NCI-H82 treated with DMSO at 0.1 percent for 48 hours (cell line): ENCODE measurements at regions not wholly inside any gene's neighbourhood (a gene's known extent, or its start where the extent isn't known, plus 50 kb on each side); places are given as distances from the start of the nearest gene placed in this dataset.

Experiments
- DNase-seq: peaks from one replicate; lab custom pipeline; 2025; ENCODE audit not compliant: unreplicated experiment; lab: John Stamatoyannopoulos, UW

DNA sequence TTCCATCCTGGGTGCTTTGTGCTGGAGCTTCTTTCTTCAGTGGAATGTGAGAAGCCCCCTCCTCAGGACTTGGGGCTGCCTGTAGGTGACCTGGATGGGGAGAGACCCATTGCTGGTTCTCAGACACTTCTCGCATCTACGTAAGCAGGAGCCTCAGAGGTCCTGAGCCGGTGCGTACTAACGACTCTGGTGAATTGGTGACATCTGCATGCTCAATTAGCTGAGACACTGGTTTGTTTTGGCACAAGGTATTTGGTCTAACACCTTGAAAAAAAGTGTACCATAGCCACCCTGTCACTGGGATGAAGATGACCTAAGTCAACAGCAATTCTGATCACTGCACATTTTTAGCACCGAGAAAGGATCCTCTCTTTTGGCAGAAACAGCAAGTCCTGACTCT is 57.7 kb downstream of the LRRC30 start:
- no peak for DNase-seq

DNA sequence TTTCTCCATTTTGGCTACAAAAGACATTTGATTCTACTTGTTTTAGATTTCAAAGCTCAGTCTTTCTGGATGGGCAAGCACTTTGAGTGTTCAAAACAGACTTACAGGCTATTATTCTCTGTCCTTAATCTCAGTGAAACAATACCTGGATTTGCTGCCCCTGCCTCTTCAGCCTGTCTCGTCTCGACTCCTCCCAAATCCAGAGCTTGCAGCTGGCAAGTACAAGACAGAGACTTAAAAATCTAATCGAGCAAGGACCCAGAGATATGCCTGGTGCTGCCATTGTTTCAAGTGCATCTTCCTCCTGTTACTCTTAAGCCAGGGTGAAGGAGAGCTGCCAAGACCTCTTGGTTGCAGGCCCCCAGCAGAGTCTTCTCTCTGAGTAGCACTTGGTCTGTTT is 59.2 kb downstream of the LRRC30 start:
- DNase-seq: no peak

DNA sequence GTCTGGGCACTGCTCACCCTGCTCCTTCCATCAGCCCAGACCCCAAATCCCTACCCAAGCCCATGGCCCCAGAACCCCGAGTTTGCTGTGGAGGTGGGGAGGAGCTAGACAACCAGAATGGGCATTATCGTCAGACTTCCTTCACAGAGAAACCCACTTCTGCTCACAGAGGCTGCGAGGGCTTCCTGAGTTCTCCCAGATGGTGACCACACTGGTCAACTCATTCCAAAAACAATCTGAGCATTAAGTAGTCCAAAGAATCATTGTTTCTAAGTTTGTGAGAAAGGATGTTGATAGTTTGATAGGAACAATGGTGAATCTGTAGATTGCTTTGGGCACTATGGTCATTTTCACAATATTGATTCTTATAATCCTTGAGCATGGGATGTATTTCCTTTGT is 60.2 kb downstream of the LRRC30 start:
- no peak for DNase-seq

DNA sequence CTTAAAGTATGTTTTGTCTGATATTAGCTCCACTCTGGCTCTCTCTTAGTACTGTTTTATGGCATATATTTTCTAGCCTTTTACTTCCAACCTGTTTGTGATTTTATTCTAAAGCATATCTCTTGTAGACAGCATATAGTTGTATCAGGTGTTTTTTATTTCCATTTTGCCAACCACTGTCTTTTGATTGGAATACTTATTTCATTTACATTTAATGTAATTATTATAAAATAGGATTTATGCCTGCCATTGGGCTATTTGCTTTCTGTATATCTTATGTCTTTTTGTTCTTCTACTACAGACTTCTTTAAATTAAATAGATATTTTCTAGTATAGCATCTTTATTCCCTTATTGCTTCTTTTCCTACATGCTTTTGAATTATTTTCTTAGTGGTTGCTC is 67.3 kb downstream of the LRRC30 start:
- DNase-seq: no peak

DNA sequence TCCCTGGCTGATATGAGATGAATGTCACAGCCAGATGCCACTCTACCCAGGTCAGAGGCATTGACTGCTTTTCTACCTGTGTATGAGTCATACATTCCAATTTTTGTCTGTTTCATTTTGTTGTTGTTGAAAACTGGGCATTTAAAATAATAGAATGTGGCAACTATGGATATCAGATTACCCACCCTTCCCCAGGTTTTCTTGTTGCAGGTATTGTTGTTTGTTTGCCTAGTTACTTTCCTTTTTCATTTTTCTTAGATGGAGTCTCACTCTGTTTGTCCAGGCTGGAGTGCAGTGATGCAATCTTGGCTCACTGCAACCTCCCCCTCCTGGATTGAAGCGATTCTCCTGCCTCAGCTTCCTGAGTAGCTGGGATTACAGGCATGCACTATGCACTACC is 70.2 kb downstream of the LRRC30 start:
- DNase-seq: no peak

DNA sequence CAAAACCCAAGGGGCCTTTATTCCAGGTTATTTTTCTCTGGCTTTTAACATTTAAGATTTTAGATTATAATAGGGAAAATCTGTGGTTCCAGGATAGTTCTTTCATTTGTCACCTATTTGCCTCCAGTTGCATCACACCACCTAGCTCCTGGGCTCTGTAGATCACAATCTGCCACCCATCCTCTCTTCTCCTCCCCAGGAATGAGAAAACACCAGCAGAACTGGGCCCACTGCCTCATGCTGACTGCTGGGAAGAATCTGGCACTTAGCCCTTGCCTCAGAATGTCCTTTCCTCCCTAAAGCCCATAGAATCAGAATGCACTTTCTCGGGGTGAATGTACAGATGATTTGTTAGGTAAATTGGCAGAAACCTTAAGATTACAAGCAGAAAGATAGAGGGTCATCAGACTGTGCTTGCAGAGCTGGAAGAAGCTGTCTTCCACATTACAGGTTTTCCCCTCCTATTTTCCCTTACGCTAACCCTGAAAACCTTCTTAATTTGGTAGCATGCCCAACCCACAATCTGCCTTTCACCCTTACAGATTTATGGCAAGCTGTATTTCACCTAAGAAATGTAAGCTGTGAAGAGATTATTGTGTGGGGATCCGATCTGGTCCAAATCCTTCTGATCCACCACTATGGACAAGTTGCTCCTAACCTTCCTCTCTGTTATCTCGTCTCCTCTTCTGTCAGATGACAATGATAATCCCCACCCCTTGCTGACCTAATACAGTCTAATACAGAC is 72.6 kb downstream of the LRRC30 start:
- peak; percentile 56 for DNase-seq

DNA sequence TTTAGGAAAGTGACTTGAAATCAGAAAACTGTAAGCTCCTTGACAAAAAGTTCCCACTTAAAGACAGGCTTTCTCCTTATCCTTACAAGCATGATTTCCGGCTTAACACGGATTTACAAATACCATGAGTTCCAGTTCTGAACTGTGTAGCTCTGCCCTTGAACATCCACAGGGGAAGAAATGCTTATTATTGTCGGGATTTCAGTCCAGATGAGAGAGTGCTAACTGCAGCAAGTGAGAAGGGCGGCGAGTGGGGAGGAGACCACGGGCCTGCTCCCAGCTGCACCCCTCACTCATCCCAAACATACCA is 73.1 kb downstream of the LRRC30 start:
- DNase-seq: no peak

DNA sequence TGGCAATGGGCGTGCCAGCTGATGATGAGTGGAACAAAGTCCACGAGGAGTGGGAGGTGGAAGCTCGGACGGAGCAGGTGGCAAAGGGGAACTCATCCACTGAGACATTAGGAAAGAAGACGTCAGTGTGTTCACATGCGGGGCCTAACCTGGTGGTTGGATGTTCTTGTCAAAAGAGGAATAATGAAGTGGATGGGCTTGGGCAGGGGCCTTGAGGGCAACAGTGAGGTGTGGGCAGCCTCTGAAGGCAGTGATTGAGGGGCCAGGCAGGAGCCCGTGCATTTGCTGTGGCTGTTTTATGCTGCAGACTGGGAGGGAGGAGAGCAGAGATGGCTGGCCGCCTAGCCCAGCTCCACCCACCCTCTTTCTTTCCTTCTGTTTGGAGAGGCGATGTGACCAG is 74.5 kb downstream of the LRRC30 start:
- DNase-seq: no peak

DNA sequence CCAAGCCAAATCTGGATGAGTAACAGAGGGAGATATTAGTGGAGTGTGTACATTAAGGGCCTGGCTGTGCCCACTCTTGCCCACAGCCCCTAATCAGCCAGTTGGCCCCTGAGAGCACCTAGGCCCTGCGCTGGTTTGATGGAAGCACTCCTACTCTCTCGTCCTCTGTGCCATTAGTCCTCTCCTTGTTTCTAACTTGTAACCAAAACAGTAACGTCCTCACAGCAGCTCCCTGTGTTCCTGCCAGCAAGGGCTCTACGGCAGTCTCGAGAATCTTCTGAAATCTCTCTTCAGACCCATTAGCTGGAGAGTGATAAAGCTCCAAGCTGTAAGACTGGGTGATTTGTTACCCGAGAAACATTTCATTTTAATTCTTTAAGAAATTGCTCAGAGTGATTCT is 76.1 kb downstream of the LRRC30 start:
- DNase-seq: no peak

DNA sequence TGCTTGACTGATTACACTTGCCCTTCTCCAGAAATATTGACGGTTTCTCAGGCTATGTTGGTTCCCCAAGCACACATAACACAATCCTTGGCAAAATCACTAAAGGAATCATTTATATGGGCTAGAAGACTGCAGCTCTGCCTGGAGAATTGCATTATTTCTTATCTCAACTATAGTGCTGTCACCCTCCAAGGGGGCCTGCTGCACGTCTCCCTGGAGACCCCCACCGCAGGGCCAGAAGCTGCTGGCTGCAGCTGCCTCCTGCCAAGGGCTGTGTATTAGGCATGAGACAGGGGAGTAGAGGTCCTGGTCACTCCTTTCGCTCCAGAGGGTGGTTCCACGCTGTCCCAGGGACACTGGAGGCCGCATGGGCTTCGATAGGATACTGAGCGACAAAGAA is 76.6 kb downstream of the LRRC30 start:
- no peak for DNase-seq

DNA sequence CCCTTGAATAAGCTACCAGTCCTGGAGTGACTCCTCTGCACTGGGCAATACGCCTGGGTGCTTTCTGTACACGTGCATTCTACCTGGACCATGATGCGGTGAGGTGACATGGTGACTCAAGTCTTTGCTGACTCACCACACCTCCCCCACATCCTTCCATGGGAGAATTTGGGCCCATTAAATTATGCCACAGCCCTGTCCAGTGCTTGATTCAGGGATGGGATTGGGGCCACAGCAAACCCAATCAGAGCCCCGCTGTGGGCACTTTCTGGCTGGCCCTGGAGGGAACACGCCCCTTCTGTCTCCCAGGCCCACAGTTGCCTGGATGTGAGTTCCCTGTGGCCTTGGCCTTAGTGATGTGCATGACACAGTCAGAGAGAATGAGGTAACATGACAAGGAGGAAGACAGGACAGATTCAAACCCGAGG is 86.9 kb downstream of the LRRC30 start:
- DNase-seq: no peak

DNA sequence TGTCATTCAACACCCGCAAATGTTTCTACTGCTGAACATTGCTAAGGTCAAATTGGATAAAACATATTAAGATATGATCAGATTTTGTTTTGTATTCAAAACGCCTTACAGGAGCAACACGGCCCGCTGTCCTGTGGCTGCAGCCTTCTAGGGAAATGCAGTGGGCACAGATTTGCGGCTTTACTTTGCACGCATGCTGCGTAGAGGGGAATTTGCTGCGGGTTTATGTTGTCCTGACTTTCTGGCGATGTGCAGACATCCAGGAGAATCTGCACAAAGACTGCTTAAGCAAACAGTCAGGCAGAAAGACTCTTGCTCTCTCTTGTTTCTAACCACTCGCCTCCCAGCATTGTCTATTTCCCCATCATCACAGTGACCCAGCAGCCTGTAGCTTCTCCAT is 88.3 kb downstream of the LRRC30 start:
- no peak for DNase-seq

DNA sequence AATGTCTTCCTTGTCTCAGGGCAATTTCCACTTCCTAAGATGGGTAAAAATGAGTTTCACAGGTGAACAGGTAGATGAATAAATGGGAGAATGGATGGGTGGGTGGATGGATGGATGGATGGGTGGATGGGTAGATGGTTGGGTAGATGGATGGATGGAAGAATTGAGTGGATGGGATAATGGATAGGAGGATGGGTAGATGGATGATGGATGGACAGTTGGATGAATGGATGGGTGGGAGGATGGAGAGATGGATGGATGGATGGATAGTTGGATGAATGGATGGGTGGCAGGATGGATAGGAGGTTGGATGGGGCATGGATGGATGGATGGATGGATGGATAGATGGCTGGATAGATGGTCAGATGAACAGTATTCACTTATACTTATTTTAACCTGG is 90.9 kb downstream of the LRRC30 start:
- no peak for DNase-seq

DNA sequence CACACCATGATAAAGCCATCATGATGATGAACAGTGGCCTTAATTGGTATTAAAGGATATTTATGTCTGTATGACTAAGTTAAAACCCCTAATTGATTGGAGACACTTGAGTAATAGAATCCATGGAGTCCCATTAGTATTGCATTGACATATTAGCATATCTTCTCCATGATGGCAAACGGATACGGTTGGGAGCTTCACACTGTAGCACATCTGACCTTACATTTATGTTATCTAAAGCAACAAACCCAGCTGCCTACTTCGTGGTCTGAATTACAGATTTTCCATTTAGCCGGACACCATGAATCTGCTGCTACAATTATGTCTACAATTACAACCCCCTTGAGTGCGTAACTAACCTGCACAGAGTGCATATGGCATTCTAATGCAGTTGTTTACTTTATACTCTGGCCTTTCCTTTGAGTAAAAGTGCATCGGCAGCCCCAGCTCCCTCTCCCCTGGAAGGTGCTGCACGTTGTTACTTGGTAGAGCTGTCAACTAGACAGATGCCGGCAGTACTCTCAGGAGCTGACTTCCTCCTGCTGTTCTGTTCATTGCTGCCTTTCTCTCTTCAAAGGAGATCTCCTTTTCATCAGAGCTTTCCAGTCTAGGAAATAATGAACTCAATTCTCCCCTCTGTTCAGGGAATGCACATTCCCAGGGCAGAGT is 92.1 kb downstream of the LRRC30 start:
- DNase-seq: no peak

DNA sequence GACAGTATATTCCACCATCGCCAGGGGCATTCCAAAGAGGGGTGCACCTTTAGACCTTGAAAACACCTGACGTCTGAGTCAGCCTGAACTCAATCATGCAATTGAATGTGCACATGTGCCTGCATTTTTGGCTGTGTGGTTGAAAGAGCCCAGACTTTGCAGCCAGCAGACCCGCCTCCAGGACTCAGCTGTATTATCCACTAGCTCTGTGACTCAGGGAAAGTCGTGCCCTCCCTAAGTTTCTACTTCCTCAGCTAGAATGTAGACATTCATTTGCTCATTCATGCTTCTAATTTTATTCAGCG is 94.2 kb downstream of the LRRC30 start:
- no peak for DNase-seq

DNA sequence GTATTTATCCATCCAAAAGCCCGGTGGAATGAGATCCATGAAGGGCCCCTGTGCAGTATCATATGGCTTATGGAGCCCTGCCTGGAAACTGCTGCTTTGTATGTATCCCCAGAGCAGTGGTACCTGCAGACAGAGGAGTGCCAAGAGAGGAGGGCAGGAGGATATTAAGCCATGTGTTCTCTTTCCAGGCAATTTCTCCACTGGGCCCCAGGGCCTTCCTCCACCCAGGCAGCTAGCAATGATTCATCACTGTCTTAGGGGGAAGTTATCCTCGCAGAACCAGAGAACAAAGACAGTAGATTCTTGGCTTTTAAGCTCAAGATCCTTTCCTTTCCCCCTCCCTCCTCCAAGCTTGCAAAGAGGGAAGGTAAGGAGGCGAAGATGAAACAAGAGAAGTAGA is 98.1 kb downstream of the LRRC30 start:
- DNase-seq: no peak

DNA sequence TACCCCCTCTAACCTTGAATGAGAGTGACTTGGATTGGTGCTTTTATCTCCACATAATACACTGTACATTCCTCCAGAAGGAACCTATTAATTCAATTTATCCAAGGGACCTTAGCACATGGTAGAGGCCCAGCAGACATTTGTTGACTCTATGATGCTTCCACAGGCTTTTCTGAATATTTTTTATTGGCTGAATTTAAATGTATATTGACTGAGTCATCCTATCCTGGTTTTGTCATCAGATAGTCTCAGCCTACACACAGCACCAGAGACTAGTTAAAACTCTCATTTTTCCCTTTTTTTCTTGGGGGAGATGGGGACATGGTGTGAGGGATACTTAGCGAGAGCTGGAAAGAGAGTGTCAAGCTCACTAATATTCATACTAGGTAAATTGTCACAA is 101.6 kb downstream of the LRRC30 start:
- no peak for DNase-seq

DNA sequence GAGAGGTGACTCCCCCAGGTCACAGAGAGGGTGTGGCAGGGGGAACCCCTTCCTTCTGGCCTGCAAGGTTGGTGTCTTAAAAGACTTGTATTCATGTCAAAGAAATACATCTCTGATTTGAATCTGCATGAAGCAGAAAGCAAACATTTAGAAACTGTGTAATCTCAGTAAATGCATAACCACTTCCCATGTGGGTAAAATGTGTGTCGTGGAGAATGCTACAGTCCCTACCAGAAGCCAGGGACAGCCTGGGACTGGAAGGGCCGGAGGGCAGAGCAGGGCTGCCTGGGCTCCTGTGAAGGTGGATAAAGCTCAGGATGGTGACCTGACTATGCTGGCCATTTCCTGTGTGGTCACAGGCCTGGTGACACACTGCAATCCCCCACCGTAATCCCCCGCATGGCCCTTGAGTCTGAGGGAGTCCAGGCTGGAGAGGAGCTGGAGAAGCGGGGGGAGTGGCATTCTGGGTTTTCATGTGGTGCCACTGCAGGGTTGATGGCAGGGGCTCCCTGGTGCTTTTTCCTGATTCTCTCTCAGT is 102.2 kb downstream of the LRRC30 start:
- no peak for DNase-seq

DNA sequence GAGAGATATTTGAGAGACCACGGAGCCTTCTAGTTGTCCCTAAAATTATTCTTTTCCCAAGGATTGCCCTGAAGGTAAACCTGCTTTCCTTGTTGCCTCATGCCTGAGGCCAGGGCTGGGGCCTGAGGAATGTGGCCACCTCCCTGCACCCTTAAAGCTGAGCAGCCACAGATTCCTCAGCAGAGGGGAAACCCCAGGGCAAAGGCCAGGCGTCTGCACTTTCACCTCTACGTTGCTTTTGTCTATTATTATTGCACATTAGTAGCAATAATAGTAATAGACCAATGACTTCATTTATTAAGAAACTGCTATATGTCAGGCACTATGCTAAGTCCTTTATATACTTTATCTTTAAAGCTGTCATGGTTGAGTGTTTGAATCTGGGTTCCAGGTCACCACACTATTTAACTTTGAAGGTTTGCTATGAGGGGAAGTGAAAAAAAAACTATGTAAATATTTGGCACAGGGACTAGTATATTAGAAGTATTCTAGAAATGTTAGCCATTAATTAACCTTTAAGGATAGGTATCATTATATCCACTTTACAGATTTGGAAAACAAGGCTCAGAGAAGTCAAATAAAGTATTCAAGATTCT is 104.2 kb downstream of the LRRC30 start:
- DNase-seq: no peak

DNA sequence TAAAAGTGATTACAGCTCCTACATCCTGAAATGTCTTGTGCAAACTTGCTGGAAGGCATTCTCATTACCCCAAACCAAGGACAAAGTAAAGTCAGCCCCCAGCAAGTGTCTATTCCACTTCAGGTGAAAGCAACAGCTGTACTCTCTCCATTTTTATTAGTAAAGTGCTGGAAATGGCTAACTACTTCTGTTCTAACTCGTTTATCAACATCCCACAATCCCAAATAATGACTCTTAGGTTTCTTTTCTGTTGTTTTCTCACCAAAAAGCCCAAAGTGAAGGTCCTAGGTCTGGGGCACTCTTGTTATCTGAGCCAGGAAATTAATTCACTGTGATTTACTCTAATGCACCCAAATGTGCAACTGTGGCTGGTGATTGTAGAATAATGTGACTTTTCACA is 105.7 kb downstream of the LRRC30 start:
- no peak for DNase-seq

DNA sequence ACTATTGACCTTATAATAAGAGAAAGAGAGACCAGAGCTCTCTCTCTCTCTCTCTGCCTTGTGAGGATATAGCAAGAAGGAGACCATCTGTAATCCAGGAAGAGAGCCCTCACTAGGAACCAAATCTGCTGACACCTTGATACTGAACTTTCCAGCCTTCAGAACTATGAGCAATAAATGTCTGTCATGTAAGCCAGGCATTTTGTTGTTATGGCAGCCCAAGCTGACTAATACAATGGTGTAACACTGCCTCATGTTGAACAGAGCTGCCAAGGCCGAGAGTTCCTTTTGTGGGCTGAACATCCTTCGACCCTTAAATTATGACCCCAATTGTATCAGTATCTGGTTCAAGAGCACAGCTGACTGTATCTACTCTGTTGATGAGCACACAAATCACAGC is 108.0 kb downstream of the LRRC30 start:
- DNase-seq: no peak

DNA sequence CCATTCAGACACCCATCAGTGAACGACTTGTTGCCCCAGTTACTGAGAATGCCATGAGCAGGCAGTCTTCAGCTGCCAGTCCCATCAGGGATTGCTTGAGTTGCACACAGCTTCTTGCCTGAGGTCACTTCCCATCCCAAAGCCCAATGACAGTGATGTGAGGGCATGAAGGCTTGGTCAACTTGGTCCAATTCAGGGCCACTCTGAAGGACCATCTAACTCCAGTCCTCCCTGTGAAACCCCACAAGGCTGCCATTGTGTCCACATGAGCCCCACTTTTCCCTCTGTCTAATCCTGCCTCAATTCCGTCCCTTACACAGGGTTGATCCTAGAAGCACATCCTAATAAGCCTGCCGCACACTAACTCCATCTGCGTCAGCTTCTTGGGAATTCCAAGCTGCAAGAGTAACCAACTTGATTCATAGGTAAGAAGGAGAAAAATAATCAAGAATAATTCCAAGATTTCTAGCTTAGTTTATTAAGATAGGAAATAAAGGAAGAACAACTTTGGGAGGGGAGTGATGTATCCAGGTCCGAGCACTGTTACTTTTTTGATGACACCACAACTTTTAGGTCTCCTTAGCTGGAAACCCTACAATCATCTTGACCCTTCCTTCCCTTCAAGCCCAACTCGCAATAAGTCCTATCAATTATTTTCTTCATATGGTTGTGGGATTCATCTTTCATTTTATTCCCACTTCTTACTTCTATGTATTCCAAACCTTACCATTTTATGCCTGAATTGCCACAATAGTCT is 110.9 kb downstream of the LRRC30 start:
- DNase-seq: no peak
